ENCODE measurements at regions not wholly inside any gene's neighbourhood (a gene's known extent, or its start where the extent isn't known, plus 50 kb on each side); places are given as distances from the start of the nearest gene placed in this dataset.

DNA sequence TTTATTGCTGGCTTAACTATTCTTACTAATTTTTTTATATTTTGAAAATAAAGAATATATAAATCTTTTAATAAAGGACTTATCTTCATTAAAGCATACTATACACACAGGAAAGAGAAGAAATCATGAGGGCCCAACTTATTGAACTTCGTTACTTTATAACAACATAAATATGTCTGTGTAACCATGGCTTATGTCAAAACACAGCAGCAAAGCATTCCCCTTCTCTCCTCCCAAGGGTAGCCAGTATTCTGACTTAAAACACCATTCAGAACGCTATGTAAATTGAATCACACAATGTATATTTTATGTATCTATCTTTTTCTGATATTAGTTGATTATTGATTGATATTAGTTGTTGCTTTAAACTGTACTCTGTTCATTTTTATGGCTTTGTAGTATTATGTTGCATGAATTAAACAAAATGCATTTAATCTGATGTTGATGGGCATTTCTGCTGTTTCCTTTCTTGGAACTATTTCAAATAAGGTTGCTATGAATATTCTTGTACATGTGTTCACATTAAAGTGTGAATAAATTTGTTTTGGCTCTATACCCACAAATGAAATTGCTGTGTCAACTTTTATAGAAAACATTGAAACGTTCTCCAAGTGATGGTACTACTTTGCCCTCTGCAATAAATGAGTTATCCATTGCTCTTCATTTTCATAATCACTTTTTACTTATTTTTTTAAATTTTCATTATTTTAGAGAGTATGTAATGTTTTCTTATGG, 188.7 kb downstream of the RND3 start:
- Histone ChIP-seq H3K4me3 (ENCODE audit: control insufficient read depth in 1 of 7, extremely low read depth in 1 of 7, insufficient read depth in 4 of 7, low read depth in 2 of 7, low read length in 6 of 7) (no peak overlapping the region), H3K4me1 (ENCODE audit: control extremely low read depth in 1 of 4, control insufficient read depth in 4 of 4, insufficient read depth in 4 of 4, low read length in 3 of 4) (no peaks in the 10 kb centered on the region), H3K27ac (ENCODE audit: insufficient read depth in 1 of 2, low read depth in 1 of 2, low read length in 2 of 2, poor library complexity in 1 of 2, severe bottlenecking in 2 of 2) (no peak overlapping the region), H3K27me3 (replicated peaks in 2 of 5; ENCODE audit: control insufficient read depth in 4 of 5, insufficient read depth in 5 of 5, low read length in 4 of 5) (no peaks in the 10 kb centered on the region), H3K36me3 (ENCODE audit: control insufficient read depth in 4 of 4, insufficient read depth in 4 of 4, low read length in 3 of 4) (no peaks in the 10 kb centered on the region), H3K9me3 (ENCODE audit: control extremely low read depth in 1 of 5, control insufficient read depth in 4 of 5, insufficient read depth in 2 of 5, low read depth in 1 of 5, low read length in 4 of 5) (peaks cover 0 to 11% (median 3%) of the 10 kb centered on the region in 5 experiments)
- WGBS (ENCODE audit: insufficient coverage): no CpG with 5 or more reads among the region's 3 CpGs
- CTCF ChIA-PET: no interaction called here
- no peak for DNase-seq
- POLR2A ChIA-PET: no interaction called here

GRCh38 chr2:150296770-150297546, 190.5 kb downstream of the RND3 start:
- CTCF ChIA-PET: no interaction called here
- POLR2A ChIA-PET: no interaction called here
- Histone ChIP-seq H3K27ac (ENCODE audit: insufficient read depth in 1 of 2, low read depth in 1 of 2, low read length in 2 of 2, poor library complexity in 1 of 2, severe bottlenecking in 2 of 2) (no peak overlapping the region), H3K9me3 (ENCODE audit: control extremely low read depth in 1 of 5, control insufficient read depth in 4 of 5, insufficient read depth in 2 of 5, low read depth in 1 of 5, low read length in 4 of 5) (peaks cover 0 to 7% (median 1%) of the 10 kb centered on the region in 5 experiments), H3K4me3 (ENCODE audit: control insufficient read depth in 1 of 7, extremely low read depth in 1 of 7, insufficient read depth in 4 of 7, low read depth in 2 of 7, low read length in 6 of 7) (no peak overlapping the region), H3K27me3 (replicated peaks in 2 of 5; ENCODE audit: control insufficient read depth in 4 of 5, insufficient read depth in 5 of 5, low read length in 4 of 5) (no peaks in the 10 kb centered on the region), H3K4me1 (ENCODE audit: control extremely low read depth in 1 of 4, control insufficient read depth in 4 of 4, insufficient read depth in 4 of 4, low read length in 3 of 4) (no peaks in the 10 kb centered on the region), H3K36me3 (ENCODE audit: control insufficient read depth in 4 of 4, insufficient read depth in 4 of 4, low read length in 3 of 4) (no peaks in the 10 kb centered on the region)
- DNase-seq: no peak

DNA sequence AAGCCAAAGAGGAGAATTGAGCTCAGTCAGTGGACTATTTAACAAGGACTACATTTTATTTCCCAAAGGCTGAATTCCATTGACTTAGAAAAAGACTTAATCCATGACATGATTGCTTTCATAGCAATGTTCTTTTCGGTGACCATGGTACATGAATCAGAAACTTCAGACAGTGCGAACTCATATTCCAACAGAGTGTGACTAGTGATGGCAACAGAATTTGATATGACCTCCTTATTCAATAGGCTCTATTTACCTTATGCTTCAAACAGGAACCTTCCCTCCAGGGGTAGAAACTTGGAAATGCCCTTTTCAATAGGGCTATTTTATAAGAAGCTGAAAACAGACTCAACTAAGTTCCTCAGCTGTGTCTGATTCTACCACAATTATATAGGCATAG, 191.9 kb downstream of the RND3 start:
- Histone ChIP-seq H3K4me1 (ENCODE audit: control extremely low read depth in 1 of 4, control insufficient read depth in 4 of 4, insufficient read depth in 4 of 4, low read length in 3 of 4) (no peaks in the 10 kb centered on the region), H3K9me3 (ENCODE audit: control extremely low read depth in 1 of 5, control insufficient read depth in 4 of 5, insufficient read depth in 2 of 5, low read depth in 1 of 5, low read length in 4 of 5) (peaks cover 0 to 7% (median 0%) of the 10 kb centered on the region in 5 experiments), H3K36me3 (ENCODE audit: control insufficient read depth in 4 of 4, insufficient read depth in 4 of 4, low read length in 3 of 4) (no peaks in the 10 kb centered on the region), H3K27ac (ENCODE audit: insufficient read depth in 1 of 2, low read depth in 1 of 2, low read length in 2 of 2, poor library complexity in 1 of 2, severe bottlenecking in 2 of 2) (no peak overlapping the region), H3K27me3 (replicated peaks in 2 of 5; ENCODE audit: control insufficient read depth in 4 of 5, insufficient read depth in 5 of 5, low read length in 4 of 5) (no peaks in the 10 kb centered on the region), H3K4me3 (ENCODE audit: control insufficient read depth in 1 of 7, extremely low read depth in 1 of 7, insufficient read depth in 4 of 7, low read depth in 2 of 7, low read length in 6 of 7) (no peak overlapping the region)
- POLR2A ChIA-PET: no interaction called here
- CTCF ChIA-PET: no interaction called here
- WGBS (ENCODE audit: insufficient coverage): 94% methylated on average over 2 of the region's 2 CpGs
- no peak for DNase-seq

GRCh38 chr2:150293771-150294170, 193.7 kb downstream of the RND3 start:
- no peak overlapping the region for H3K27ac ChIP-seq (ENCODE audit: insufficient read depth in 1 of 2, low read depth in 1 of 2, low read length in 2 of 2, poor library complexity in 1 of 2, severe bottlenecking in 2 of 2)
- no peak for DNase-seq
- CTCF ChIA-PET: no interaction called here
- no peaks in the 10 kb centered on the region for H3K9me3 ChIP-seq (ENCODE audit: control extremely low read depth in 1 of 5, control insufficient read depth in 4 of 5, insufficient read depth in 2 of 5, low read depth in 1 of 5, low read length in 4 of 5)
- H3K4me1 ChIP-seq (ENCODE audit: control extremely low read depth in 1 of 4, control insufficient read depth in 4 of 4, insufficient read depth in 4 of 4, low read length in 3 of 4): no peaks in the 10 kb centered on the region
- WGBS (ENCODE audit: insufficient coverage): 86% methylated on average over 2 of the region's 4 CpGs
- no peaks in the 10 kb centered on the region for H3K36me3 ChIP-seq (ENCODE audit: control insufficient read depth in 4 of 4, insufficient read depth in 4 of 4, low read length in 3 of 4)
- no peak overlapping the region for H3K4me3 ChIP-seq (ENCODE audit: control insufficient read depth in 1 of 7, extremely low read depth in 1 of 7, insufficient read depth in 4 of 7, low read depth in 2 of 7, low read length in 6 of 7)
- H3K27me3 ChIP-seq (replicated peaks in 2 of 5; ENCODE audit: control insufficient read depth in 4 of 5, insufficient read depth in 5 of 5, low read length in 4 of 5): no peaks in the 10 kb centered on the region
- POLR2A ChIA-PET: no interaction called here

DNA sequence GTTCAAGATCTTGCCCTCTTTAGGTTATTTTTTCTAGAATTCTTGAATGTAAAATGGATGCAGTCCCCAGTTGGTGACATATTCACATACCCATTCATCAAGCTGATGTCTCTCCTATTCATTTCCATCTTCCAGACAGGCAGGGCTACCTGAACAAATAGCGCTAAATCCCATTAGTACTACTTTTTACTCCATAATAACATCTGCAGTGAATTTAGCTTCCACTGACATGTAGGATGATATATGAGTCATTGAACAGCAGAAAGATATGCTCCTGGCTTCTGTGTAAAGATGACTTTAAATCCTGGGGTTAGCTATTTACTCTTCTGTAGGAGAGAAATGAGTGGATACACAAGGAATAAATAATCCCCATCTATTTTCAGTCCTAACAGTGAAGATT, 194.7 kb downstream of the RND3 start:
- no peak overlapping the region for H3K27ac ChIP-seq (ENCODE audit: insufficient read depth in 1 of 2, low read depth in 1 of 2, low read length in 2 of 2, poor library complexity in 1 of 2, severe bottlenecking in 2 of 2)
- CTCF ChIA-PET: interaction anchor here (1.5 kb wide), 1 partner anchor 17 kb away, joined by 3 read pairs; no protein-coding TSS in a partner anchor
- no peak for DNase-seq
- H3K4me3 ChIP-seq (ENCODE audit: control insufficient read depth in 1 of 7, extremely low read depth in 1 of 7, insufficient read depth in 4 of 7, low read depth in 2 of 7, low read length in 6 of 7): no peak overlapping the region
- H3K27me3 ChIP-seq (replicated peaks in 2 of 5; ENCODE audit: control insufficient read depth in 4 of 5, insufficient read depth in 5 of 5, low read length in 4 of 5): no peaks in the 10 kb centered on the region
- no peaks in the 10 kb centered on the region for H3K4me1 ChIP-seq (ENCODE audit: control extremely low read depth in 1 of 4, control insufficient read depth in 4 of 4, insufficient read depth in 4 of 4, low read length in 3 of 4)
- H3K36me3 ChIP-seq (ENCODE audit: control insufficient read depth in 4 of 4, insufficient read depth in 4 of 4, low read length in 3 of 4): no peaks in the 10 kb centered on the region
- no peaks in the 10 kb centered on the region for H3K9me3 ChIP-seq (ENCODE audit: control extremely low read depth in 1 of 5, control insufficient read depth in 4 of 5, insufficient read depth in 2 of 5, low read depth in 1 of 5, low read length in 4 of 5)
- POLR2A ChIA-PET: no interaction called here
- no CpG with 5 or more reads among the region's 1 CpG for WGBS (ENCODE audit: insufficient coverage)

DNA sequence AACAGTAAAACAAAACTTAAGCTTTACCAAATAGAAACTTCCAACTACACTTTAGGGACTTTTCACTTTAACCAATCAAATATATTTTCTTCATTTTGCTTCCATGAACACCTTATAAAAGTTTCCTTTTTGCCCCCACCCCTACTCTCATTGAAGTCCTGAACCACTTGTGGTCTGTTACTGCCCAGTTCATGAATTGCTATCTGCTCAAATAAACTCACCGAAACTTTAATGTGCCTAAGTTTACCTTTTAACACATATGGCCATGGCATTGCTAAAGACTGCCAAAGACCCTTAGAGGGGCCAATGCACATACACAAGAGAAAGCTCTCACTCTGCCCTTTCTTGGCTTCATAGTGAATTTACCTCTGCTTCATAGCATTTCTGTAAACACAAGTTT, 195.3 kb downstream of the RND3 start:
- H3K27ac ChIP-seq (ENCODE audit: insufficient read depth in 1 of 2, low read depth in 1 of 2, low read length in 2 of 2, poor library complexity in 1 of 2, severe bottlenecking in 2 of 2): no peak overlapping the region
- no peaks in the 10 kb centered on the region for H3K9me3 ChIP-seq (ENCODE audit: control extremely low read depth in 1 of 5, control insufficient read depth in 4 of 5, insufficient read depth in 2 of 5, low read depth in 1 of 5, low read length in 4 of 5)
- 27% methylated on average over 1 of the region's 1 CpG for WGBS (ENCODE audit: insufficient coverage)
- ChIA-PET POLR2A (no interaction called here), CTCF (interaction anchor here (1.5 kb wide), 1 partner anchor 18 kb away, joined by 3 read pairs; no protein-coding TSS in a partner anchor)
- no peak for DNase-seq
- H3K36me3 ChIP-seq (ENCODE audit: control insufficient read depth in 4 of 4, insufficient read depth in 4 of 4, low read length in 3 of 4): no peaks in the 10 kb centered on the region
- no peak overlapping the region for H3K4me3 ChIP-seq (ENCODE audit: control insufficient read depth in 1 of 7, extremely low read depth in 1 of 7, insufficient read depth in 4 of 7, low read depth in 2 of 7, low read length in 6 of 7)
- H3K4me1 ChIP-seq (ENCODE audit: control extremely low read depth in 1 of 4, control insufficient read depth in 4 of 4, insufficient read depth in 4 of 4, low read length in 3 of 4): no peaks in the 10 kb centered on the region
- H3K27me3 ChIP-seq (replicated peaks in 2 of 5; ENCODE audit: control insufficient read depth in 4 of 5, insufficient read depth in 5 of 5, low read length in 4 of 5): no peaks in the 10 kb centered on the region

- WGBS (ENCODE audit: insufficient coverage): 85% methylated on average over 5 of the region's 6 CpGs
- no peaks in the 10 kb centered on the region for H3K36me3 ChIP-seq (ENCODE audit: control insufficient read depth in 4 of 4, insufficient read depth in 4 of 4, low read length in 3 of 4)
- no peaks in the 10 kb centered on the region for H3K9me3 ChIP-seq (ENCODE audit: control extremely low read depth in 1 of 5, control insufficient read depth in 4 of 5, insufficient read depth in 2 of 5, low read depth in 1 of 5, low read length in 4 of 5)
- H3K4me3 ChIP-seq (ENCODE audit: control insufficient read depth in 1 of 7, extremely low read depth in 1 of 7, insufficient read depth in 4 of 7, low read depth in 2 of 7, low read length in 6 of 7): no peak overlapping the region
- no peak for DNase-seq
- no peaks in the 10 kb centered on the region for H3K4me1 ChIP-seq (ENCODE audit: control extremely low read depth in 1 of 4, control insufficient read depth in 4 of 4, insufficient read depth in 4 of 4, low read length in 3 of 4)
- POLR2A ChIA-PET: no interaction called here
- H3K27me3 ChIP-seq (replicated peaks in 2 of 5; ENCODE audit: control insufficient read depth in 4 of 5, insufficient read depth in 5 of 5, low read length in 4 of 5): no peaks in the 10 kb centered on the region
- CTCF ChIA-PET: no interaction called here
- H3K27ac ChIP-seq (ENCODE audit: insufficient read depth in 1 of 2, low read depth in 1 of 2, low read length in 2 of 2, poor library complexity in 1 of 2, severe bottlenecking in 2 of 2): no peak overlapping the region
Observed at GRCh38 chr2:150286730-150287362, 200.6 kb downstream of the RND3 start.

Data from common myeloid progenitor, CD34-positive (primary cell).